SK-N-SH treated with all-trans-retinoic acid at 6 μM for 48 hours (cell line): ENCODE measurements at regions not wholly inside any gene's neighbourhood (a gene's known extent, or its start where the extent isn't known, plus 50 kb on each side); places are given as distances from the start of the nearest gene placed in this dataset.

ENCODE experiments used
- ESRRG ChIP-seq: fragments of 250-450 bp; sonication (Bioruptor Pico); IDR thresholded peaks from 2 replicates; pipeline ENCODE4 v1.6.1; 2021; ENCODE audit warnings: mild to moderate bottlenecking
- SNAI2 ChIP-seq: fragments of 250-450 bp; sonication (Bioruptor Pico); IDR thresholded peaks from 2 replicates; pipeline ENCODE4 v1.5.0; 2020; ENCODE audit warnings: mild to moderate bottlenecking, moderate library complexity
- ZFP3 ChIP-seq: fragments of 250-450 bp; sonication (Bioruptor Pico); IDR thresholded peaks from 2 replicates; pipeline ENCODE4 v1.5.0; 2020; ENCODE audit warnings: mild to moderate bottlenecking, moderate library complexity
- ZFP30 ChIP-seq: fragments of 450-650 bp; formaldehyde crosslinking; IDR thresholded peaks from 2 replicates; pipeline ENCODE4 v1.5.0; 2022; ENCODE audit warnings: mild to moderate bottlenecking, moderate library complexity

DNA sequence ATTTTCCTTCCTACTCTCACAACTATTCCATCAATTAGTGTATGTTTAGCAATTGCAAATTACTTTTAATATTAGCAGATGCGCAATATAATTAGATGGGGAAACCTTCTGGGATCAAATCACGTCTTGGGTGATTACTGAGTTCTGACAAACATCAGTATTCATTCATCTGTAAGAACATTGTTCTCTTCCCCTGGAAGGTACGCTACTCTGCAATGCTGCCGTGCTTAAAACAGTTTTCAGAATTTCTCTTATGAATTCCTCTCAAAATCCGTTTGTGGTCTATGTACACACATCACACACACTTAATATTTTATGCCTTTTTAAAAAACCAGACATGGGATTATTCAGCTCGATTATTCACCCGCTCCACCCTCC is 237.5 kb upstream of the NEBL start:
- no peak for TF ChIP-seq SNAI2 (CRISPR knock-in tag)
- no peak for TF ChIP-seq ZFP30 (CRISPR knock-in tag)
- no peak for TF ChIP-seq ESRRG (CRISPR knock-in tag)
- no peak for TF ChIP-seq ZFP3 (CRISPR knock-in tag)
